HCT116 (cell line): ENCODE measurements at regions not wholly inside any gene's neighbourhood (a gene's known extent, or its start where the extent isn't known, plus 50 kb on each side); places are given as distances from the start of the nearest gene placed in this dataset.

ENCODE experiments used
- ATAC-seq: fragments of 200-7000 bp; cut with Tn5 transposase; 2 replicates; pipeline ENCODE4 v1.9.1; 2020; ENCODE audit warnings: mild to moderate bottlenecking, moderate library complexity
- BruUV-seq: library from RNA; stranded (reverse); fragments of 400-500 nt; replicated peaks from 2 replicates; lab custom pipeline; 2021; lab: Mats Ljungman, UMichigan
- CTCF ChIA-PET: fragments of 300-600 bp; sonication (Branson Sonifier 250); formaldehyde crosslinking; loops from one replicate; lab custom pipeline; 2021; ENCODE audit warnings: antibody characterized with exemption; lab: Charles Lee
- POLR2A ChIA-PET: fragments of 300-600, 350-600 bp; sonication (Branson Sonifier 250); formaldehyde crosslinking; loops from one replicate; lab custom pipeline; 2021; ENCODE audit warnings: antibody characterized with exemption; lab: Charles Lee
- RAD21 ChIA-PET, 2 experiments: fragments of 300-600 bp; sonication (Branson Sonifier 250); formaldehyde crosslinking; loops; one replicate each; lab custom pipeline; 2023; ENCODE audit warnings: low total read pairs in 2 of 2; ENCODE audit not compliant: uncharacterized antibody in 2 of 2, unreplicated experiment in 2 of 2, low non-redundant PET in 1 of 2; lab: Charles Lee
- DNase-seq: peaks from one replicate; pipeline ENCODE4 v3.0.0-alpha.2; 2010; ENCODE audit warnings: low read depth, low spot score
- H2AFZ ChIP-seq: fragments of 200-600 bp; shearing (Covaris generic), sonication (generic); 2 replicates; pipeline ENCODE4 v1.6.1; 2017; ENCODE audit warnings: low read depth, mixed run types, mixed read lengths, antibody characterized with exemption, low read length; ENCODE audit not compliant: poor library complexity, severe bottlenecking
- H3K27ac ChIP-seq: 2 replicates; pipeline ENCODE4 v1.5.1; 2012; ENCODE audit warnings: low read depth, low read length
- H3K27me3 ChIP-seq: fragments of 200-600 bp; sonication (generic); 2 replicates; pipeline ENCODE4 v1.6.1; 2016; ENCODE audit warnings: mixed run types, low read length, mixed read lengths; ENCODE audit not compliant: insufficient read depth
- H3K36me3 ChIP-seq, 2 experiments: fragments of 200-500 bp in 1 of 2; fragments of 200-600 bp in 1 of 2; sonication (Bioruptor generic) in 1 of 2; sonication (generic) in 1 of 2; 2 replicates each; pipeline versions ENCODE4 v1.5.1 to v1.6.1; 2014 to 2016; ENCODE audit warnings: low read length in 2 of 2, inconsistent platforms in 1 of 2, mixed read lengths in 1 of 2, mixed run types in 1 of 2; ENCODE audit not compliant: insufficient read depth in 2 of 2, control insufficient read depth in 1 of 2
- H3K4me1 ChIP-seq, 2 experiments: fragments of 200-600 bp in 1 of 2; sonication (generic) in 1 of 2; 2 replicates each; pipeline versions ENCODE4 v1.5.1 to v1.6.1; 2012 to 2017; ENCODE audit warnings: low read length in 2 of 2, inconsistent platforms in 1 of 2, mild to moderate bottlenecking in 1 of 2, mixed read lengths in 1 of 2, mixed run types in 1 of 2, moderate library complexity in 1 of 2; ENCODE audit not compliant: insufficient read depth in 2 of 2, control insufficient read depth in 1 of 2
- H3K4me2 ChIP-seq: fragments of 200-600 bp; sonication (generic); 2 replicates; pipeline ENCODE4 v1.6.1; 2017; ENCODE audit warnings: mixed run types, low read length, mixed read lengths
- H3K4me3 ChIP-seq, 2 experiments: fragments of 200-600 bp in 1 of 2; sonication (generic) in 1 of 2; replicated peaks in 1 of 2; 2 replicates each; pipeline ENCODE4 v1.5.1; 2011 to 2016; ENCODE audit warnings: low read length in 2 of 2, control low read depth in 1 of 2, low read depth in 1 of 2, mild to moderate bottlenecking in 1 of 2, mixed read lengths in 1 of 2, mixed run types in 1 of 2
- H3K79me2 ChIP-seq: fragments of 200-600 bp; sonication (generic); 2 replicates; pipeline ENCODE4 v1.6.1; 2017; ENCODE audit warnings: mild to moderate bottlenecking, mixed run types, low read length, moderate library complexity, mixed read lengths; ENCODE audit not compliant: insufficient read depth
- H3K9ac ChIP-seq: fragments of 200-600 bp; sonication (generic); 2 replicates; pipeline ENCODE4 v1.6.1; 2016; ENCODE audit warnings: low read length, mixed read lengths
- H3K9me2 ChIP-seq: fragments of 200-600 bp; sonication (generic), shearing (Covaris generic); 2 replicates; pipeline ENCODE4 v1.6.1; 2017; ENCODE audit warnings: mixed run types, mild to moderate bottlenecking, moderate library complexity; ENCODE audit not compliant: insufficient read depth
- H3K9me3 ChIP-seq, 2 experiments: fragments of 200-500 bp in 1 of 2; fragments of 200-600 bp in 1 of 2; sonication (Bioruptor generic) in 1 of 2; sonication (generic) in 1 of 2; 2 replicates each; pipeline ENCODE4 v1.6.1; 2014 to 2017; ENCODE audit warnings: low read length in 2 of 2, mixed read lengths in 2 of 2, inconsistent platforms in 1 of 2, low read depth in 1 of 2, mild to moderate bottlenecking in 1 of 2, mixed run types in 1 of 2, moderate library complexity in 1 of 2; ENCODE audit not compliant: control insufficient read depth in 1 of 2, insufficient read depth in 1 of 2
- H4K20me1 ChIP-seq: fragments of 200-600 bp; sonication (generic), shearing (Covaris generic); 2 replicates; pipeline ENCODE4 v1.6.1; 2017; ENCODE audit warnings: mixed run types, mild to moderate bottlenecking, moderate library complexity; ENCODE audit not compliant: insufficient read depth
- ELF1 ChIP-seq: IDR thresholded peaks from 2 replicates; pipeline ENCODE4 v1.6.1; 2012; ENCODE audit warnings: low read depth, borderline replicate concordance
- FOSL1 ChIP-seq: IDR thresholded peaks from 2 replicates; pipeline ENCODE4 v1.6.1; 2012; ENCODE audit warnings: low read depth
- POLR2AphosphoS5 ChIP-seq: IDR thresholded peaks from 2 replicates; pipeline ENCODE4 v1.6.1; 2011; ENCODE audit warnings: mild to moderate bottlenecking, low read depth, low read length, moderate library complexity
- SRF ChIP-seq: IDR thresholded peaks from 2 replicates; pipeline ENCODE4 v1.6.1; 2012; ENCODE audit warnings: low read depth
- TCF7L2 ChIP-seq: IDR thresholded peaks from 2 replicates; pipeline ENCODE4 v1.7.0; 2011; ENCODE audit warnings: borderline replicate concordance, inconsistent platforms; ENCODE audit not compliant: insufficient read depth, insufficient read length; ENCODE audit errors: extremely low read depth
- intact Hi-C: fragments of 100-400 bp; cut with micrococcal nuclease; formaldehyde crosslinking; loops from 2 replicates; pipeline ENCODE4 v1.10.0; 2022
- TF ChIP-seq, protein P1 (sequence below), 3 experiments: fragments of 200-600 bp in 1 of 3; sonication (generic) in 1 of 3; IDR thresholded peaks in 2 of 3; conservative IDR thresholded peaks in 1 of 3; 2 replicates each; pipeline ENCODE4 v1.5.1; 2012 to 2017; ENCODE audit warnings: low read depth in 2 of 3, low read length in 2 of 3, antibody characterized with exemption in 1 of 3, borderline replicate concordance in 1 of 3, control low read depth in 1 of 3, mild to moderate bottlenecking in 1 of 3, mixed read lengths in 1 of 3, mixed run types in 1 of 3, moderate library complexity in 1 of 3; ENCODE audit not compliant: insufficient read depth in 1 of 3
- TF ChIP-seq, protein P2 (sequence below): IDR thresholded peaks from 2 replicates; pipeline ENCODE4 v1.6.1; 2012

DNA sequence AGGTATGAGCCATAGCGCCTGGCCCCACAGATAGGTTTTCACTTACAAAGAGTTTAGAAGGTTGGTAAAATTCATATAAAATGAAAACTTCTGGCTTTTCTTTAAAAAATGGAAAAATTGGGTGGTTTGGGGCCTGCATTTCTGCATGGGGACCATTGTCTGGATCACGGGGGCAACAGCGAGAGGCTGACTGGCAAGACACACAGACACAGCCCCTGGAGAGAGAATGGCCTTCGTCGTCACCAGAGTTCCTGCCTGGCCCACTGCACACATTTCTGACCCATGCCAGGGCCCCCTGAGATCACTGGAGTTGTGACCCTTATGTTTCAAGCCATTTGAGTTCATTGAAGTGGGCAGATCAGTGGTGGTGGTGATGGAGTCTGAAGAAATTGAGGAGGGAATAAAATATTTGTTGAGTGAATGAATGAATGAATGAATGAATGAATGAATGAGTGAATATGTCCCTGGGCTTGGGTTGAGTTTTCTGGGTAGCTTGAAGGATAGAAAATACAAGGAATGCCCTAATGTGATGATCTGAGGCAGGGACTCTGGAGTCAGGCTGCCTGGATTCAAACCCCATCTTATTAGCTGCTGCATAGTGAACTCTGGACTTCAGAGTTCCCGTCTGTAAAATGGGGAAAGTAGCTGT lies 173.8 kb downstream of the ZFP64 start:
- TF ChIP-seq, protein P1, sequence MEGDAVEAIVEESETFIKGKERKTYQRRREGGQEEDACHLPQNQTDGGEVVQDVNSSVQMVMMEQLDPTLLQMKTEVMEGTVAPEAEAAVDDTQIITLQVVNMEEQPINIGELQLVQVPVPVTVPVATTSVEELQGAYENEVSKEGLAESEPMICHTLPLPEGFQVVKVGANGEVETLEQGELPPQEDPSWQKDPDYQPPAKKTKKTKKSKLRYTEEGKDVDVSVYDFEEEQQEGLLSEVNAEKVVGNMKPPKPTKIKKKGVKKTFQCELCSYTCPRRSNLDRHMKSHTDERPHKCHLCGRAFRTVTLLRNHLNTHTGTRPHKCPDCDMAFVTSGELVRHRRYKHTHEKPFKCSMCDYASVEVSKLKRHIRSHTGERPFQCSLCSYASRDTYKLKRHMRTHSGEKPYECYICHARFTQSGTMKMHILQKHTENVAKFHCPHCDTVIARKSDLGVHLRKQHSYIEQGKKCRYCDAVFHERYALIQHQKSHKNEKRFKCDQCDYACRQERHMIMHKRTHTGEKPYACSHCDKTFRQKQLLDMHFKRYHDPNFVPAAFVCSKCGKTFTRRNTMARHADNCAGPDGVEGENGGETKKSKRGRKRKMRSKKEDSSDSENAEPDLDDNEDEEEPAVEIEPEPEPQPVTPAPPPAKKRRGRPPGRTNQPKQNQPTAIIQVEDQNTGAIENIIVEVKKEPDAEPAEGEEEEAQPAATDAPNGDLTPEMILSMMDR (IDR thresholded peaks at IDR 0.05 in 2 of 3, conservative IDR thresholded peaks at IDR 0.05 in 1 of 3; ENCODE audit: borderline replicate concordance in 1 of 3, insufficient read depth in 1 of 3, low read depth in 2 of 3, low read length in 2 of 3): no peak
- TF ChIP-seq POLR2AphosphoS5 (no peak), ELF1 (no peak), FOSL1 (no peak), SRF (no peak), TCF7L2 (no peak)
- TF ChIP-seq, protein P2, sequence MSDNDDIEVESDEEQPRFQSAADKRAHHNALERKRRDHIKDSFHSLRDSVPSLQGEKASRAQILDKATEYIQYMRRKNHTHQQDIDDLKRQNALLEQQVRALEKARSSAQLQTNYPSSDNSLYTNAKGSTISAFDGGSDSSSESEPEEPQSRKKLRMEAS: no peak
- CTCF ChIA-PET: interaction anchor here (0.8 kb wide), 1 partner anchor 61 kb away, joined by 3 read pairs; no protein-coding TSS in a partner anchor

More for the DNA sequence above, 173.8 kb downstream of the ZFP64 start:
- H2AFZ ChIP-seq: no peak overlapping the region
- H3K79me2 ChIP-seq: no peaks in the 10 kb centered on the region
- no peak overlapping the region for H3K4me2 ChIP-seq
- DNase-seq (no peak), ATAC-seq (no peak)
- no peaks in the 10 kb centered on the region for H3K27me3 ChIP-seq
- no TSS peak for BruUV-seq
- no peak overlapping the region for H3K27ac ChIP-seq
- ChIA-PET RAD21 (no interaction called here), POLR2A (no interaction called here)
- H4K20me1 ChIP-seq: no peaks in the 10 kb centered on the region
- no peaks in the 10 kb centered on the region for H3K9me3 ChIP-seq
- no peaks in the 10 kb centered on the region for H3K9me2 ChIP-seq
- intact Hi-C loops: no loop called here
- H3K36me3 ChIP-seq: no peaks in the 10 kb centered on the region
- H3K4me3 ChIP-seq: no peak overlapping the region
- H3K4me1 ChIP-seq: no peaks in the 10 kb centered on the region; a peak in 1 of 4 replicates
- H3K9ac ChIP-seq: no peak overlapping the region
